Endothelial cell of umbilical vein (primary cell): ENCODE measurements at regions not wholly inside any gene's neighbourhood (a gene's known extent, or its start where the extent isn't known, plus 50 kb on each side); places are given as distances from the start of the nearest gene placed in this dataset.

ENCODE experiments used
- EZH2 ChIP-seq: IDR thresholded peaks from 2 replicates; pipeline ENCODE4 v1.6.1; 2012; ENCODE audit warnings: borderline replicate concordance, low read depth, mild to moderate bottlenecking, moderate library complexity, low read length, inconsistent platforms; ENCODE audit not compliant: severe bottlenecking
- MYC ChIP-seq: IDR thresholded peaks from one replicate; pipeline ENCODE4 v1.6.1; 2011; ENCODE audit warnings: mild to moderate bottlenecking, low read depth, low read length
- POLR2A ChIP-seq: IDR thresholded peaks from 2 replicates; pipeline ENCODE4 v1.6.1; 2012; ENCODE audit warnings: low read depth, mild to moderate bottlenecking, control low read depth, low read length
- POLR2AphosphoS5 ChIP-seq: IDR thresholded peaks from 2 replicates; pipeline ENCODE4 v1.6.1; 2012; ENCODE audit warnings: low read depth, mild to moderate bottlenecking, control low read depth, low read length, moderate library complexity; ENCODE audit not compliant: insufficient read depth
- TF ChIP-seq, protein P1 (sequence below), 2 donors: IDR thresholded peaks; 1 replicate in 1 of 2; 2 replicates in 1 of 2; pipeline ENCODE4 v1.5.1; 2011; ENCODE audit warnings: low read length in 2 of 2, mild to moderate bottlenecking in 2 of 2, moderate library complexity in 2 of 2, control low read depth in 1 of 2, inconsistent platforms in 1 of 2, low read depth in 1 of 2; ENCODE audit not compliant: insufficient read depth in 1 of 2; ENCODE audit errors: extremely low read depth in 1 of 2
- TF ChIP-seq, protein P2 (sequence below): IDR thresholded peaks from 2 replicates; pipeline ENCODE4 v1.6.1; 2011; ENCODE audit not compliant: insufficient read depth, insufficient read length

DNA sequence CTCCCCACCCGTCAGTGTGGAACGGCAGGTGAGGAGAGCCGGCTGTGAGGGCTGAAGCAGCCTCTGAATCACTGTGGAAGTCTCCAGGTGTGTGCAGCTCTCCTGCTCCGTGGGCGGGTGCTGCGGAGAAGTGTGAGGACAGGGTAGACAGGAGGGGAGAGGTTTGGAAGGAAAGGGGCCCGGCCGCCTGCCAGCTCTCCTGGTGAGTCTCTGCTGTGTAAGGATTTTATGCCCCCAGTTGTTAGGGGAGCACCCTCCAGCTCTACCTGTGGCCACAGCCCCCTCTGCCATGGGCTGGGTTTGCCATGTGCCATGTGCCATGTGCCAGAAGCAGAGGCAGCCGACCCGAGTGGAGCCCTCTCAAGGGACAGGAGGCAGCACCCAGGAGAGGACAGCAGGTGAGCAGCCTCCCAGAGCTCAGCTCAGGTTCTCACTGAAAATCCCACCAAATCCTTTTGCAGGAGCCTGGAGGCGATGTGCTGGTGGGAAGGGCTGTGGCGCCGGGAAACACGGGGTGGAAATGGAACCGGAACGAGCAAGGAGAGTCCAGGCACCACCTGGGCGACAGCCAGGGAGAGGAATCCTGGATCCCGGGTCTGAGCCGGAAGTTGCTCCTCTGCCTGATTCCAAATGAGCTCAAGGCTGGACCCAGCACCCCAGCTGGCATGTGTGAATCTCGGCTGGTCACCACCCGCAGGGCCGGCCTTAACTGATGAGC, 804.4 kb downstream of the BRD1 start:
- TF ChIP-seq POLR2AphosphoS5 (no peak), EZH2 (no peak), POLR2A (no peak), MYC (no peak)
- TF ChIP-seq, protein P1, sequence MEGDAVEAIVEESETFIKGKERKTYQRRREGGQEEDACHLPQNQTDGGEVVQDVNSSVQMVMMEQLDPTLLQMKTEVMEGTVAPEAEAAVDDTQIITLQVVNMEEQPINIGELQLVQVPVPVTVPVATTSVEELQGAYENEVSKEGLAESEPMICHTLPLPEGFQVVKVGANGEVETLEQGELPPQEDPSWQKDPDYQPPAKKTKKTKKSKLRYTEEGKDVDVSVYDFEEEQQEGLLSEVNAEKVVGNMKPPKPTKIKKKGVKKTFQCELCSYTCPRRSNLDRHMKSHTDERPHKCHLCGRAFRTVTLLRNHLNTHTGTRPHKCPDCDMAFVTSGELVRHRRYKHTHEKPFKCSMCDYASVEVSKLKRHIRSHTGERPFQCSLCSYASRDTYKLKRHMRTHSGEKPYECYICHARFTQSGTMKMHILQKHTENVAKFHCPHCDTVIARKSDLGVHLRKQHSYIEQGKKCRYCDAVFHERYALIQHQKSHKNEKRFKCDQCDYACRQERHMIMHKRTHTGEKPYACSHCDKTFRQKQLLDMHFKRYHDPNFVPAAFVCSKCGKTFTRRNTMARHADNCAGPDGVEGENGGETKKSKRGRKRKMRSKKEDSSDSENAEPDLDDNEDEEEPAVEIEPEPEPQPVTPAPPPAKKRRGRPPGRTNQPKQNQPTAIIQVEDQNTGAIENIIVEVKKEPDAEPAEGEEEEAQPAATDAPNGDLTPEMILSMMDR (IDR thresholded peaks at IDR 0.05; ENCODE audit: extremely low read depth in 1 of 2, insufficient read depth in 1 of 2, low read depth in 1 of 2, low read length in 2 of 2), result no peak
- TF ChIP-seq, protein P2, sequence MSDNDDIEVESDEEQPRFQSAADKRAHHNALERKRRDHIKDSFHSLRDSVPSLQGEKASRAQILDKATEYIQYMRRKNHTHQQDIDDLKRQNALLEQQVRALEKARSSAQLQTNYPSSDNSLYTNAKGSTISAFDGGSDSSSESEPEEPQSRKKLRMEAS, result no peak
